ENCODE measurements at regions not wholly inside any gene's neighbourhood (a gene's known extent, or its start where the extent isn't known, plus 50 kb on each side); places are given as distances from the start of the nearest gene placed in this dataset.

DNA sequence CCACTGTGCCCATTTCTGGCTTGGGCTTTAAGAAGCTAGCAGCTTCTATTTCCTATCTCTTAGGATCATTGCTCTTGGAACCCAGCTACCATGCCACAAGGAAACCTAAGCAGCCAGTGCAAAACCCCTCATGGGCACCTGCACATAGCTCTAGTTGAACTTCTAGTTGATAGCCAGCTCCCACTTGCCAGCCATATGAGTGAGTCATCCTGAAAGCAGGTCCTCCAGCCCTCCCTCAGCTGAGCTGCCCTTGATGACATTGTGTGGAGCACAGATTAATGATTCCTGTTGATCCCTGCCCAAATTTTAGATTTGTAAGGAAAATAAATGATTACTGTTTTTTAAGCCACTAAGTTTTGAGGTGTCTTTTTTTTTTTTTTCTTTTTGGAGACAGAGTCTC is 234.2 kb upstream of the FBXO33 start:
- TF ChIP-seq, protein P1, sequence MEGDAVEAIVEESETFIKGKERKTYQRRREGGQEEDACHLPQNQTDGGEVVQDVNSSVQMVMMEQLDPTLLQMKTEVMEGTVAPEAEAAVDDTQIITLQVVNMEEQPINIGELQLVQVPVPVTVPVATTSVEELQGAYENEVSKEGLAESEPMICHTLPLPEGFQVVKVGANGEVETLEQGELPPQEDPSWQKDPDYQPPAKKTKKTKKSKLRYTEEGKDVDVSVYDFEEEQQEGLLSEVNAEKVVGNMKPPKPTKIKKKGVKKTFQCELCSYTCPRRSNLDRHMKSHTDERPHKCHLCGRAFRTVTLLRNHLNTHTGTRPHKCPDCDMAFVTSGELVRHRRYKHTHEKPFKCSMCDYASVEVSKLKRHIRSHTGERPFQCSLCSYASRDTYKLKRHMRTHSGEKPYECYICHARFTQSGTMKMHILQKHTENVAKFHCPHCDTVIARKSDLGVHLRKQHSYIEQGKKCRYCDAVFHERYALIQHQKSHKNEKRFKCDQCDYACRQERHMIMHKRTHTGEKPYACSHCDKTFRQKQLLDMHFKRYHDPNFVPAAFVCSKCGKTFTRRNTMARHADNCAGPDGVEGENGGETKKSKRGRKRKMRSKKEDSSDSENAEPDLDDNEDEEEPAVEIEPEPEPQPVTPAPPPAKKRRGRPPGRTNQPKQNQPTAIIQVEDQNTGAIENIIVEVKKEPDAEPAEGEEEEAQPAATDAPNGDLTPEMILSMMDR (IDR thresholded peaks at IDR 0.05 in 8 of 11, conservative IDR thresholded peaks at IDR 0.05 in 3 of 11): no peak
- no peak for TF ChIP-seq POLR2AphosphoS5 (IDR thresholded peaks at IDR 0.05)
- no peak for TF ChIP-seq POLR2A (IDR thresholded peaks at IDR 0.05)
